Osteocyte (in vitro differentiated cells): ENCODE measurements at regions not wholly inside any gene's neighbourhood (a gene's known extent, or its start where the extent isn't known, plus 50 kb on each side); places are given as distances from the start of the nearest gene placed in this dataset.

Experiments used
- DNase-seq: peaks from one replicate; pipeline ENCODE4 v3.0.0; 2021; ENCODE audit warnings: mixed read lengths; ENCODE audit not compliant: unreplicated experiment; ENCODE audit errors: extremely low spot score
- H3K27ac Mint-ChIP-seq: one replicate; pipeline ENCODE4 v1.8.0; 2021; ENCODE audit warnings: mild to moderate bottlenecking, mixed read lengths; ENCODE audit not compliant: unreplicated experiment
- H3K27me3 Mint-ChIP-seq: one replicate; pipeline ENCODE4 v1.8.0; 2021; ENCODE audit warnings: mixed read lengths; ENCODE audit not compliant: unreplicated experiment
- H3K36me3 Mint-ChIP-seq: one replicate; pipeline ENCODE4 v1.8.0; 2021; ENCODE audit warnings: mixed read lengths; ENCODE audit not compliant: unreplicated experiment
- H3K4me1 Mint-ChIP-seq: one replicate; pipeline ENCODE4 v1.8.0; 2021; ENCODE audit warnings: mixed read lengths; ENCODE audit not compliant: unreplicated experiment
- H3K4me3 Mint-ChIP-seq: one replicate; pipeline ENCODE4 v1.8.0; 2021; ENCODE audit warnings: mild to moderate bottlenecking, moderate library complexity, mixed read lengths; ENCODE audit not compliant: unreplicated experiment
- H3K9me3 Mint-ChIP-seq: one replicate; pipeline ENCODE4 v1.8.0; 2021; ENCODE audit warnings: mixed read lengths; ENCODE audit not compliant: unreplicated experiment
- TF ChIP-seq, protein P1 (sequence below): fragments of 200-600 bp; sonication (generic); IDR thresholded peaks from 2 replicates; pipeline ENCODE4 v1.5.0; 2021; ENCODE audit warnings: antibody characterized with exemption, mild to moderate bottlenecking, moderate library complexity

DNA sequence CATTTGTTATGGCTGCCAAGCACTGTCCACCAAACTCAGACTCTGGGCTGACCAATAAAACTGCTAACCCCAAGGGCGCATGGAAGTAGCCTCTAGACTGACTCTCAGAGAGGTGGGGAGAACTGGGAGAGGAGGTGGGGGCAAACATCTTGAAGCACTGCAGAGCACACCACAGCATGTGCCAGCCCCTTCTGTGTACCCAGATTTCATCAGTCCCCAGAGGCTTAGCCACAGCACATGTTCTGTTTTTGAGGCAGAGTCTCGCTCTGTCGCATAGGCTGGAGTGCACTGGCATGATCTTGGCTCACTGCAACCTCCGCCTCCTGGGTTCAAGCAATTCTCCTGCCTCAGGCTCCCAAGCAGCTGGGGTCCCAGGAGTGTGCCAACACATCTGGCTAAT, 119.5 kb upstream of the SPATA12 start:
- TF ChIP-seq, protein P1, sequence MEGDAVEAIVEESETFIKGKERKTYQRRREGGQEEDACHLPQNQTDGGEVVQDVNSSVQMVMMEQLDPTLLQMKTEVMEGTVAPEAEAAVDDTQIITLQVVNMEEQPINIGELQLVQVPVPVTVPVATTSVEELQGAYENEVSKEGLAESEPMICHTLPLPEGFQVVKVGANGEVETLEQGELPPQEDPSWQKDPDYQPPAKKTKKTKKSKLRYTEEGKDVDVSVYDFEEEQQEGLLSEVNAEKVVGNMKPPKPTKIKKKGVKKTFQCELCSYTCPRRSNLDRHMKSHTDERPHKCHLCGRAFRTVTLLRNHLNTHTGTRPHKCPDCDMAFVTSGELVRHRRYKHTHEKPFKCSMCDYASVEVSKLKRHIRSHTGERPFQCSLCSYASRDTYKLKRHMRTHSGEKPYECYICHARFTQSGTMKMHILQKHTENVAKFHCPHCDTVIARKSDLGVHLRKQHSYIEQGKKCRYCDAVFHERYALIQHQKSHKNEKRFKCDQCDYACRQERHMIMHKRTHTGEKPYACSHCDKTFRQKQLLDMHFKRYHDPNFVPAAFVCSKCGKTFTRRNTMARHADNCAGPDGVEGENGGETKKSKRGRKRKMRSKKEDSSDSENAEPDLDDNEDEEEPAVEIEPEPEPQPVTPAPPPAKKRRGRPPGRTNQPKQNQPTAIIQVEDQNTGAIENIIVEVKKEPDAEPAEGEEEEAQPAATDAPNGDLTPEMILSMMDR = no peak
- no peak for DNase-seq
- Mint-ChIP-seq H3K27me3 (no peaks in the 10 kb centered on the region), H3K4me1 (no peaks in the 10 kb centered on the region), H3K36me3 (no peaks in the 10 kb centered on the region), H3K27ac (no peak overlapping the region), H3K4me3 (no peak overlapping the region), H3K9me3 (no peaks in the 10 kb centered on the region)

DNA sequence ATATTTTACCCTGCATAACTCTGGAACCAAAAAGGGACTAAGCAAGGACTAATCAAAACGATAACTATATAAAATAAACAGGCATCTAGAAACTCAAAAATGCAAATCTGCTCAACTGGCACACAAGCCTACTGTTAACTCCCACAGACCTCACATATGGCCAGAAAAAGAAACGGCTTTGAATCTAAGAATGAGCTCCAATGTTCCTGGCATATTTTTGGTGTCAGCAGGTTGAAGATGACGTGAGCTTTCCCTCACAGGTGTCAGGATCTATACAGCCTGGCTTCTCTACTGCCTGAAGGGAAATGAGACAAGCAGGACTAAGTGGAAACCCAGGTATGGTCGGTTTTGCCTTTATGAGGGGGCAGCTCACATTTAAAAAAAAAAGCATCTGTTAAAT, 120.1 kb upstream of the SPATA12 start:
- H3K4me1 Mint-ChIP-seq = no peaks in the 10 kb centered on the region
- H3K36me3 Mint-ChIP-seq = no peaks in the 10 kb centered on the region

DNA sequence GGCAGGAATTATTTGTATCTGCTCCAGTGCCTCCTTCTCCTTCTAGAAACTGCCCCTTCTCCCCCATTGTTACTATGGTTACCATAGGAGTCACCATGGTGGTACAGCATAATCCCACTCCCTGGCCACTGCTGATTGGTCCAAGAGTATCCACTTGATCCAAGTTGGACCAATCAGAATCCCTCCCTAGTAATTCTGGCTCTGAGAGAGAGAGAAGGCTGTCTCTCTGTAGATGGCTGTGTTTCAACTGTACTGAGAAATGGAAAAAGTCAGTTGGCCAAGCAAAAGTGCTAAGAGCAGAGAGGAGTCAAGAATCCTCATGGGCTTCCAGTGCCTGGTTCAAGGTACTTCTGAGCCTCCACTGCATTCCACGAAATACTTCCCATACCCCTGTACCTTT, 120.6 kb upstream of the SPATA12 start:
- TF ChIP-seq, protein P1 = no peak
- H3K4me3 Mint-ChIP-seq = no peak overlapping the region
- H3K9me3 Mint-ChIP-seq = no peaks in the 10 kb centered on the region
- no peak for DNase-seq
- no peaks in the 10 kb centered on the region for H3K27me3 Mint-ChIP-seq
- H3K27ac Mint-ChIP-seq = no peak overlapping the region
- H3K4me1 Mint-ChIP-seq = no peaks in the 10 kb centered on the region
- no peaks in the 10 kb centered on the region for H3K36me3 Mint-ChIP-seq

More for the DNA sequence above, 120.1 kb upstream of the SPATA12 start:
- H3K27ac Mint-ChIP-seq = no peak overlapping the region
- H3K9me3 Mint-ChIP-seq = no peaks in the 10 kb centered on the region
- TF ChIP-seq, protein P1 = no peak
- no peaks in the 10 kb centered on the region for H3K27me3 Mint-ChIP-seq
- no peak for DNase-seq
- H3K4me3 Mint-ChIP-seq = no peak overlapping the region

- H3K27ac Mint-ChIP-seq = no peak overlapping the region
- no peak overlapping the region for H3K4me3 Mint-ChIP-seq
- H3K9me3 Mint-ChIP-seq = peaks cover 5% of the 10 kb centered on the region
- no peaks in the 10 kb centered on the region for H3K4me1 Mint-ChIP-seq
- no peaks in the 10 kb centered on the region for H3K27me3 Mint-ChIP-seq
- no peak for DNase-seq
- TF ChIP-seq, protein P1 = no peak
- H3K36me3 Mint-ChIP-seq = no peaks in the 10 kb centered on the region
These were observed 121.9 kb upstream of the SPATA12 start for GRCh38 chr3:56938530-56938929.

GRCh38 chr3:56937580-56937979, 122.9 kb upstream of the SPATA12 start:
- Mint-ChIP-seq H3K4me3 (no peak overlapping the region), H3K36me3 (no peaks in the 10 kb centered on the region), H3K4me1 (no peaks in the 10 kb centered on the region), H3K27ac (no peak overlapping the region), H3K9me3 (peaks cover 5% of the 10 kb centered on the region), H3K27me3 (no peaks in the 10 kb centered on the region)
- no peak for DNase-seq
- TF ChIP-seq, protein P1 = no peak
